ENCODE measurements at regions not wholly inside any gene's neighbourhood (a gene's known extent, or its start where the extent isn't known, plus 50 kb on each side); places are given as distances from the start of the nearest gene placed in this dataset.

DNA sequence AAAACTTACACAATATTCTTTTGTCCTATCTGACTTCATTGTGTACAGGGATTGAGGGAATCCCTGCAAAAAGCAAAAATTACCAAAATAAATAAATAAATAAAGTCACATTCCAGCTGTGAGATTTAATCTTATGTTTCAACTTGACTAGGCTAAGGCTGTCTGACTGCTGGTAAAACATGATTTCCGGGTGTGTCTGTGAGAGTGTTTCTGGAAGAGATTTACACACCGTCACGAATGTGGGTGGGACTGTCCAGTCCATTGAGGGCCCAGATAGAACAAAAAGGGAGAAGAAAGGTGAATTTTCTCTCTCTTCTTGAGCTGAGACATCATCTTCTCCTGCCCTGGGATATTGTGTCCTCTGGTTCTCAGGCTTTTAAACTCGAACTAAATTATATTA lies 166.1 kb downstream of the LIG4 start:
- TF ChIP-seq POLR2A (IDR thresholded peaks at IDR 0.05) (no peak), CTCF (IDR thresholded peaks at IDR 0.05) (no peak)

Data from thyroid gland (tissue), 4 donors.